SK-N-SH treated with all-trans-retinoic acid at 6 μM for 48 hours (cell line): ENCODE measurements at regions not wholly inside any gene's neighbourhood (a gene's known extent, or its start where the extent isn't known, plus 50 kb on each side); places are given as distances from the start of the nearest gene placed in this dataset.

Source experiments
- ARNTL ChIP-seq: fragments of 450-650 bp; formaldehyde crosslinking; IDR thresholded peaks from 2 replicates; pipeline ENCODE4 v1.5.0; 2020; ENCODE audit warnings: low read depth, mild to moderate bottlenecking, moderate library complexity, borderline replicate concordance
- ISL1 ChIP-seq: fragments of 250-450 bp; sonication (Bioruptor Pico); IDR thresholded peaks from 2 replicates; pipeline ENCODE4 v2.1.2; 2022; ENCODE audit warnings: mild to moderate bottlenecking, moderate library complexity
- PATZ1 ChIP-seq: fragments of 250-450 bp; sonication (Bioruptor Pico); IDR thresholded peaks from 2 replicates; pipeline ENCODE4 v1.8.0; 2020; ENCODE audit warnings: mild to moderate bottlenecking, moderate library complexity, borderline replicate concordance
- PPARA ChIP-seq: fragments of 250-450 bp; sonication (Bioruptor Pico); IDR thresholded peaks from 2 replicates; pipeline ENCODE4 v1.5.0; 2020; ENCODE audit warnings: mild to moderate bottlenecking, borderline replicate concordance
- TCF4 ChIP-seq: fragments of 250-450 bp; sonication (Bioruptor Pico); IDR thresholded peaks from 2 replicates; pipeline ENCODE4 v1.8.0; 2021; ENCODE audit warnings: mild to moderate bottlenecking, moderate library complexity, borderline replicate concordance
- TOX ChIP-seq: fragments of 250-450 bp; sonication (Bioruptor Pico); IDR thresholded peaks from 2 replicates; pipeline ENCODE4 v1.8.0; 2021; ENCODE audit warnings: mild to moderate bottlenecking, moderate library complexity, borderline replicate concordance
- ZC3H10 ChIP-seq: fragments of 250-450 bp; sonication (Bioruptor Pico); IDR thresholded peaks from 2 replicates; pipeline ENCODE4 v1.5.1; 2021; ENCODE audit warnings: mild to moderate bottlenecking, moderate library complexity
- ZFP3 ChIP-seq: fragments of 250-450 bp; sonication (Bioruptor Pico); IDR thresholded peaks from 2 replicates; pipeline ENCODE4 v1.5.0; 2020; ENCODE audit warnings: mild to moderate bottlenecking, moderate library complexity
- ZFP30 ChIP-seq: fragments of 450-650 bp; formaldehyde crosslinking; IDR thresholded peaks from 2 replicates; pipeline ENCODE4 v1.5.0; 2022; ENCODE audit warnings: mild to moderate bottlenecking, moderate library complexity
- ZNF8 ChIP-seq: fragments of 450-650 bp; formaldehyde crosslinking; IDR thresholded peaks from 2 replicates; pipeline ENCODE4 v1.5.0; 2020; ENCODE audit warnings: mild to moderate bottlenecking, moderate library complexity
- TF ChIP-seq, protein P1 (sequence below): fragments of 250-450 bp; sonication (Bioruptor Pico); IDR thresholded peaks from 2 replicates; pipeline ENCODE4 v1.5.1; 2020; ENCODE audit warnings: low read depth, mild to moderate bottlenecking, moderate library complexity

DNA sequence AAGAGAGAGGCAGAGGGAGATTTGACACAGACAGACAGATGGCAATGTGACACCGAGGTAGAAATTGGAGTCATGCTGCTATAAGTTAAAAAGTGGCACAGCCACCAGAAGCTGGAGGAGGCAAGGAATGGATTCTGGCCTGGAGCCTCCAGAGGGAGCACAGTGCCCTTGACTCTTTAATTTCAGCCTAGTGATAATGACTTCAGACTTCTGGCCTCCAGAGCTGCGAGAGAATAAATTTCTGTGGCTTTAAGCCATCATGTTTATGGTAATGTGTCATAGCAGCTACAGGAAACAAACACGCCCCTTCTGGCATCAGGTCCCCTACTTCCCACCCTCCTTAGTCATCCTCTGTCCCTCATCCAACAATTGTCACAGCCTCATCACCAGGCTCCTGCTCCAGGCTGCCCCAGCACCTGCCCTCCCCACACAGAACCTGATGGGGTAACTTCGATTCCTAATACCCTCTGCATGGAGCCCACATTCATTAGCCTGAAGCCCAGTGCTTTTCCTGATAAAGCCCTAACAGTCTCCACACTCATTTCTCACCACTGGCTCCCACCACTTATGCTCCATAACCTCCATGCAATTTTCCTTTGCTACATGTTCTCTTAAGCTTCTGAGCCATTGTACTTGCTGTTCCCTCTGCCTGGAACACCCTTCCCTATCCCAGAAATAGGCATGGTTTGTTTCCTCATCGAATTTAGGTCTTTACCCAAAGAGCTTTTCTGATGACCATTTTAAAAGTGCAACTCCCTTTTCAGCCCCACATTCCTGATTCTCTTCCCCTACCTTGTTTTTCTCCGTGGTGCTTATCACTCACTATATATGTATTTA, 69.7 kb upstream of the TOX2 start:
- no peak for TF ChIP-seq ZFP30 (CRISPR knock-in tag)
- no peak for TF ChIP-seq PATZ1 (CRISPR knock-in tag)
- TF ChIP-seq ZFP3 (CRISPR knock-in tag), result no peak
- TF ChIP-seq ZNF8, result no peak
- TF ChIP-seq ARNTL, result no peak
- no peak for TF ChIP-seq PPARA
- no peak for TF ChIP-seq TCF4
- TF ChIP-seq TOX (CRISPR knock-in tag), result no peak
- no peak for TF ChIP-seq ISL1 (CRISPR knock-in tag)
- TF ChIP-seq ZC3H10 (CRISPR knock-in tag), result no peak
- TF ChIP-seq, protein P1, sequence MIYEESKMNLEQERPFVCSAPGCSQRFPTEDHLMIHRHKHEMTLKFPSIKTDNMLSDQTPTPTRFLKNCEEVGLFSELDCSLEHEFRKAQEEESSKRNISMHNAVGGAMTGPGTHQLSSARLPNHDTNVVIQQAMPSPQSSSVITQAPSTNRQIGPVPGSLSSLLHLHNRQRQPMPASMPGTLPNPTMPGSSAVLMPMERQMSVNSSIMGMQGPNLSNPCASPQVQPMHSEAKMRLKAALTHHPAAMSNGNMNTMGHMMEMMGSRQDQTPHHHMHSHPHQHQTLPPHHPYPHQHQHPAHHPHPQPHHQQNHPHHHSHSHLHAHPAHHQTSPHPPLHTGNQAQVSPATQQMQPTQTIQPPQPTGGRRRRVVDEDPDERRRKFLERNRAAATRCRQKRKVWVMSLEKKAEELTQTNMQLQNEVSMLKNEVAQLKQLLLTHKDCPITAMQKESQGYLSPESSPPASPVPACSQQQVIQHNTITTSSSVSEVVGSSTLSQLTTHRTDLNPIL, result no peak
